Esophagus squamous epithelium (tissue), 4 donors: ENCODE measurements at regions not wholly inside any gene's neighbourhood (a gene's known extent, or its start where the extent isn't known, plus 50 kb on each side); places are given as distances from the start of the nearest gene placed in this dataset.

Source experiments
- POLR2A ChIP-seq, 4 donors: fragments of 450-650 bp; IDR thresholded peaks; one replicate each; pipeline ENCODE4 v1.6.1; 2017; ENCODE audit warnings: antibody characterized with exemption in 4 of 4, mild to moderate bottlenecking in 4 of 4, moderate library complexity in 3 of 4
- TF ChIP-seq, protein P1 (sequence below), 6 experiments: fragments of 450-650 bp in 4 of 6; fragments of 200-600 bp in 2 of 6; sonication (generic) in 2 of 6; IDR thresholded peaks; one replicate each; pipeline ENCODE4 v1.5.1; 2016 to 2019; ENCODE audit warnings: antibody characterized with exemption in 6 of 6, mild to moderate bottlenecking in 4 of 6, moderate library complexity in 4 of 6

DNA sequence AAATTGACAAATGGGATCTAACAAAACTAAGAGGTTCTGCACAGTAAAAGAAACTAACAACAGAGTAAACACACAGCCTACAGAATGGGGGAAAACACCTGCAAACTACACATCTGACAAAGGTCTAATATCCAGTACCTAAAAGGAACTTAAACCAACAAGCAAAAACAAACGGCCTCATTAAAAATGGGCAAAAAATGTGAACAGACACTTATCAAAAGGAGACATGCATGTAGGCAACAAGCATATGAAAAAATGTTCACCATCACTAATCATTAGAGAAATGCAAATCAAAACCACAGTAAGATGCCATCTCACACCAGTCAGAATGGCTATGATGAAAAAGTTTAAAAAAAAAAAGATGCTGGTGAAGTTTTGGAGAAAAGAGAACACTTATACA, 197.4 kb downstream of the KBTBD2 start:
- TF ChIP-seq, protein P1, sequence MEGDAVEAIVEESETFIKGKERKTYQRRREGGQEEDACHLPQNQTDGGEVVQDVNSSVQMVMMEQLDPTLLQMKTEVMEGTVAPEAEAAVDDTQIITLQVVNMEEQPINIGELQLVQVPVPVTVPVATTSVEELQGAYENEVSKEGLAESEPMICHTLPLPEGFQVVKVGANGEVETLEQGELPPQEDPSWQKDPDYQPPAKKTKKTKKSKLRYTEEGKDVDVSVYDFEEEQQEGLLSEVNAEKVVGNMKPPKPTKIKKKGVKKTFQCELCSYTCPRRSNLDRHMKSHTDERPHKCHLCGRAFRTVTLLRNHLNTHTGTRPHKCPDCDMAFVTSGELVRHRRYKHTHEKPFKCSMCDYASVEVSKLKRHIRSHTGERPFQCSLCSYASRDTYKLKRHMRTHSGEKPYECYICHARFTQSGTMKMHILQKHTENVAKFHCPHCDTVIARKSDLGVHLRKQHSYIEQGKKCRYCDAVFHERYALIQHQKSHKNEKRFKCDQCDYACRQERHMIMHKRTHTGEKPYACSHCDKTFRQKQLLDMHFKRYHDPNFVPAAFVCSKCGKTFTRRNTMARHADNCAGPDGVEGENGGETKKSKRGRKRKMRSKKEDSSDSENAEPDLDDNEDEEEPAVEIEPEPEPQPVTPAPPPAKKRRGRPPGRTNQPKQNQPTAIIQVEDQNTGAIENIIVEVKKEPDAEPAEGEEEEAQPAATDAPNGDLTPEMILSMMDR (IDR thresholded peaks at IDR 0.05): no peak
- TF ChIP-seq POLR2A (IDR thresholded peaks at IDR 0.05): no peak
